ENCODE measurements at regions not wholly inside any gene's neighbourhood (a gene's known extent, or its start where the extent isn't known, plus 50 kb on each side); places are given as distances from the start of the nearest gene placed in this dataset.

DNA sequence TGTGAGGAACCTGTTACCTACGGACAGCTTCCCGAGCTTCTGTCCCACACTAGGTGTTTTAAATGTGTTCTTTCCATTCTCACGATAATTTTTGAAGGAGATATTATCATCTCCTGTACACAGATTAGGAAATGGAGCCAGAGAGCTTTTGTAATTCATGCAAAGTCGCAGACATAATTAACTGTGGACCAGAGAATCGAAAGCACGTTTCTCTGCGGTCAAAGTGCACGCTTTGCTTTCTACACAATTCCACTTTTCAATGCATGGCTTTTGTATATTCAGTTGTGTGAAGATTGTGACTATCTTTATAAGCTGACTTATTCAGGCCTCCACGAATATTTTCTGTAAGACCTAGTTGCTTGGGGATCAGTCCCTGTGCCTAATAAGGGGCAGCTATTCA, 81.7 kb upstream of the SLC10A2 start:
- Histone ChIP-seq H3K18ac (ENCODE audit: low read length) (no peak overlapping the region), H2BK12ac (ENCODE audit: low read length) (no peak overlapping the region), H2BK15ac (ENCODE audit: low read length) (no peak overlapping the region), H3K4me1 (ENCODE audit: control insufficient read depth in 2 of 2, insufficient read depth in 1 of 2, low read depth in 1 of 2, low read length in 2 of 2) (peaks cover 0 to 6% of the 10 kb centered on the region in 2 donors), H4K91ac (ENCODE audit: low read depth, low read length, poor library complexity) (no peak overlapping the region), H3K14ac (ENCODE audit: low read length) (no peak overlapping the region), H3K4me3 (ENCODE audit: low read length in 2 of 2) (no peak overlapping the region), H3K27ac (replicated peaks; ENCODE audit: low read length) (no peak overlapping the region), H3K79me1 (ENCODE audit: low read depth, low read length) (no peaks in the 10 kb centered on the region), H4K8ac (ENCODE audit: low read depth, low read length) (no peak overlapping the region), H2BK120ac (ENCODE audit: low read depth, low read length) (no peak overlapping the region), H3K9ac (ENCODE audit: low read depth, low read length, poor library complexity) (no peak overlapping the region), H3K36me3 (replicated peaks in 1 of 2; ENCODE audit: control insufficient read depth in 2 of 2, insufficient read depth in 2 of 2, low read length in 2 of 2) (no peaks in the 10 kb centered on the region), H3K4me2 (ENCODE audit: insufficient read depth, low read length, poor library complexity, severe bottlenecking) (no peak overlapping the region), H2AK5ac (ENCODE audit: low read depth, low read length) (no peak overlapping the region), H3K4ac (ENCODE audit: low read length) (no peak overlapping the region), H3K23ac (ENCODE audit: low read depth, low read length, poor library complexity) (no peak overlapping the region), H2AFZ (ENCODE audit: low read length) (peak overlapping the region; percentile 32), H2BK5ac (ENCODE audit: low read length) (no peak overlapping the region), H3K9me3 (replicated peaks in 1 of 2; ENCODE audit: control insufficient read depth in 2 of 2, insufficient read depth in 1 of 2, low read depth in 1 of 2, low read length in 2 of 2) (no peaks in the 10 kb centered on the region), H3K27me3 (ENCODE audit: control insufficient read depth in 3 of 3, insufficient read depth in 3 of 3, low read depth in 1 of 3, low read length in 3 of 3) (no peaks in the 10 kb centered on the region)
- no peak for DNase-seq (ENCODE audit: low spot score)
- WGBS, 2 donors (ENCODE audit: extremely low coverage in 2 of 2, insufficient read length in 2 of 2, insufficient replicate concordance in 1 of 2) = no CpG with 5 or more reads among the region's 9 CpGs

DNA sequence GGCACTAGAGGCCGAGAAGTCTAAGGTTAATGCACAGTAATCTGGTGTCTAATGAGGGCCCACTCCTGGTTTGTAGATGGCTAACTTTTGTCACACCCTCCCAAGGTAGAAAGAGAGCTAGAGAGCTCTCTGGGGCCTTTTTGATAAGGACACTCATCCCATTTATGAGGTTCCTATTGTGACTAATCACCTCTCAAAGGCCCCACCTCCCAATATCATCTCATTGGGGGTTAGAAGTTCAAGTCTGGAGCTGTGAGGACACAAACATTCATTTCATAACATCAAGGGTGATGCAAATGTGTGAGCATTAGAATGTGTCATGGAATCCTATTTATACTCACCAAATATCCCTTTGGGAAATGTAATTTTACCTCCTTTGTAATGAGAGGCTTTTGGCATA, 79.2 kb upstream of the SLC10A2 start:
- no peak for DNase-seq (ENCODE audit: low spot score)
- no peak overlapping the region for H2BK15ac ChIP-seq (ENCODE audit: low read length)
- no peaks in the 10 kb centered on the region for H3K9me3 ChIP-seq (replicated peaks in 1 of 2; ENCODE audit: control insufficient read depth in 2 of 2, insufficient read depth in 1 of 2, low read depth in 1 of 2, low read length in 2 of 2)
- no peak overlapping the region for H2BK120ac ChIP-seq (ENCODE audit: low read depth, low read length)
- H4K91ac ChIP-seq (ENCODE audit: low read depth, low read length, poor library complexity) = no peak overlapping the region
- H2AFZ ChIP-seq (ENCODE audit: low read length) = no peak overlapping the region
- no peak overlapping the region for H2BK12ac ChIP-seq (ENCODE audit: low read length)
- H2BK5ac ChIP-seq (ENCODE audit: low read length) = no peak overlapping the region
- WGBS, 2 donors (ENCODE audit: extremely low coverage in 2 of 2, insufficient read length in 2 of 2, insufficient replicate concordance in 1 of 2) = no CpG with 5 or more reads among the region's 1 CpG
- H3K27me3 ChIP-seq (ENCODE audit: control insufficient read depth in 3 of 3, insufficient read depth in 3 of 3, low read depth in 1 of 3, low read length in 3 of 3) = no peaks in the 10 kb centered on the region
- H3K36me3 ChIP-seq (replicated peaks in 1 of 2; ENCODE audit: control insufficient read depth in 2 of 2, insufficient read depth in 2 of 2, low read length in 2 of 2) = no peaks in the 10 kb centered on the region
- H3K14ac ChIP-seq (ENCODE audit: low read length) = no peak overlapping the region
- H3K9ac ChIP-seq (ENCODE audit: low read depth, low read length, poor library complexity) = no peak overlapping the region
- H4K8ac ChIP-seq (ENCODE audit: low read depth, low read length) = no peak overlapping the region
- H3K23ac ChIP-seq (ENCODE audit: low read depth, low read length, poor library complexity) = no peak overlapping the region
- H3K4me1 ChIP-seq (ENCODE audit: control insufficient read depth in 2 of 2, insufficient read depth in 1 of 2, low read depth in 1 of 2, low read length in 2 of 2) = peaks cover 0 to 6% of the 10 kb centered on the region in 2 donors
- H3K4ac ChIP-seq (ENCODE audit: low read length) = no peak overlapping the region
- H3K79me1 ChIP-seq (ENCODE audit: low read depth, low read length) = no peaks in the 10 kb centered on the region
- no peak overlapping the region for H3K27ac ChIP-seq (replicated peaks; ENCODE audit: low read length)
- no peak overlapping the region for H3K4me3 ChIP-seq (ENCODE audit: low read length in 2 of 2)
- H3K4me2 ChIP-seq (ENCODE audit: insufficient read depth, low read length, poor library complexity, severe bottlenecking) = no peak overlapping the region
- H2AK5ac ChIP-seq (ENCODE audit: low read depth, low read length) = no peak overlapping the region
- no peak overlapping the region for H3K18ac ChIP-seq (ENCODE audit: low read length)

- H3K36me3 ChIP-seq (replicated peaks in 1 of 2; ENCODE audit: control insufficient read depth in 2 of 2, insufficient read depth in 2 of 2, low read length in 2 of 2) = no peaks in the 10 kb centered on the region
- no peak overlapping the region for H3K27ac ChIP-seq (replicated peaks; ENCODE audit: low read length)
- H3K14ac ChIP-seq (ENCODE audit: low read length) = no peak overlapping the region
- H3K79me1 ChIP-seq (ENCODE audit: low read depth, low read length) = no peaks in the 10 kb centered on the region
- no peak overlapping the region for H3K9ac ChIP-seq (ENCODE audit: low read depth, low read length, poor library complexity)
- H3K4me1 ChIP-seq (ENCODE audit: control insufficient read depth in 2 of 2, insufficient read depth in 1 of 2, low read depth in 1 of 2, low read length in 2 of 2) = no peaks in the 10 kb centered on the region
- H3K9me3 ChIP-seq (replicated peaks in 1 of 2; ENCODE audit: control insufficient read depth in 2 of 2, insufficient read depth in 1 of 2, low read depth in 1 of 2, low read length in 2 of 2) = no peaks in the 10 kb centered on the region
- no peak overlapping the region for H2AK5ac ChIP-seq (ENCODE audit: low read depth, low read length)
- H3K27me3 ChIP-seq (ENCODE audit: control insufficient read depth in 3 of 3, insufficient read depth in 3 of 3, low read depth in 1 of 3, low read length in 3 of 3) = no peaks in the 10 kb centered on the region
- H2BK12ac ChIP-seq (ENCODE audit: low read length) = no peak overlapping the region
- H4K91ac ChIP-seq (ENCODE audit: low read depth, low read length, poor library complexity) = no peak overlapping the region
- H2BK120ac ChIP-seq (ENCODE audit: low read depth, low read length) = no peak overlapping the region
- H3K4ac ChIP-seq (ENCODE audit: low read length) = no peak overlapping the region
- no peak overlapping the region for H2BK5ac ChIP-seq (ENCODE audit: low read length)
- no peak for DNase-seq (ENCODE audit: low spot score)
- no peak overlapping the region for H4K8ac ChIP-seq (ENCODE audit: low read depth, low read length)
- H3K4me3 ChIP-seq (ENCODE audit: low read length in 2 of 2) = no peak overlapping the region
- H3K4me2 ChIP-seq (ENCODE audit: insufficient read depth, low read length, poor library complexity, severe bottlenecking) = no peak overlapping the region
- H2AFZ ChIP-seq (ENCODE audit: low read length) = no peak overlapping the region
- H3K18ac ChIP-seq (ENCODE audit: low read length) = no peak overlapping the region
- no peak overlapping the region for H3K23ac ChIP-seq (ENCODE audit: low read depth, low read length, poor library complexity)
- H2BK15ac ChIP-seq (ENCODE audit: low read length) = no peak overlapping the region
Observed at GRCh38 chr13:103143432-103143831, 77.2 kb upstream of the SLC10A2 start.

- H3K27me3 ChIP-seq (ENCODE audit: control insufficient read depth in 3 of 3, insufficient read depth in 3 of 3, low read depth in 1 of 3, low read length in 3 of 3) = no peaks in the 10 kb centered on the region
- no peak overlapping the region for H2BK120ac ChIP-seq (ENCODE audit: low read depth, low read length)
- no peaks in the 10 kb centered on the region for H3K4me1 ChIP-seq (ENCODE audit: control insufficient read depth in 2 of 2, insufficient read depth in 1 of 2, low read depth in 1 of 2, low read length in 2 of 2)
- no peak overlapping the region for H3K14ac ChIP-seq (ENCODE audit: low read length)
- H3K79me1 ChIP-seq (ENCODE audit: low read depth, low read length) = no peaks in the 10 kb centered on the region
- no peak overlapping the region for H2BK5ac ChIP-seq (ENCODE audit: low read length)
- H3K23ac ChIP-seq (ENCODE audit: low read depth, low read length, poor library complexity) = no peak overlapping the region
- no peaks in the 10 kb centered on the region for H3K36me3 ChIP-seq (replicated peaks in 1 of 2; ENCODE audit: control insufficient read depth in 2 of 2, insufficient read depth in 2 of 2, low read length in 2 of 2)
- H3K9me3 ChIP-seq (replicated peaks in 1 of 2; ENCODE audit: control insufficient read depth in 2 of 2, insufficient read depth in 1 of 2, low read depth in 1 of 2, low read length in 2 of 2) = no peaks in the 10 kb centered on the region
- H3K4ac ChIP-seq (ENCODE audit: low read length) = no peak overlapping the region
- H3K27ac ChIP-seq (replicated peaks; ENCODE audit: low read length) = no peak overlapping the region
- H4K8ac ChIP-seq (ENCODE audit: low read depth, low read length) = no peak overlapping the region
- H2BK15ac ChIP-seq (ENCODE audit: low read length) = no peak overlapping the region
- no peak overlapping the region for H2AK5ac ChIP-seq (ENCODE audit: low read depth, low read length)
- H3K4me2 ChIP-seq (ENCODE audit: insufficient read depth, low read length, poor library complexity, severe bottlenecking) = no peak overlapping the region
- no peak overlapping the region for H2BK12ac ChIP-seq (ENCODE audit: low read length)
- no peak overlapping the region for H2AFZ ChIP-seq (ENCODE audit: low read length)
- no peak overlapping the region for H3K4me3 ChIP-seq (ENCODE audit: low read length in 2 of 2)
- WGBS, 2 donors (ENCODE audit: extremely low coverage in 2 of 2, insufficient read length in 2 of 2, insufficient replicate concordance in 1 of 2) = no CpG with 5 or more reads among the region's 2 CpGs
- H3K9ac ChIP-seq (ENCODE audit: low read depth, low read length, poor library complexity) = no peak overlapping the region
- no peak overlapping the region for H3K18ac ChIP-seq (ENCODE audit: low read length)
- no peak overlapping the region for H4K91ac ChIP-seq (ENCODE audit: low read depth, low read length, poor library complexity)
- DNase-seq (ENCODE audit: low spot score) = no peak
Observed at GRCh38 chr13:103142151-103142550, 75.9 kb upstream of the SLC10A2 start.

Measured in neuronal stem cell (in vitro differentiated cells).